ENCODE measurements at regions not wholly inside any gene's neighbourhood (a gene's known extent, or its start where the extent isn't known, plus 50 kb on each side); places are given as distances from the start of the nearest gene placed in this dataset.

GRCh38 chr7:24025765-24026164 lies 258.2 kb upstream of the NPY start:
- TF ChIP-seq POLR2A (IDR thresholded peaks at IDR 0.05), result no peak
- TF ChIP-seq CTCF (IDR thresholded peaks at IDR 0.05), result no peak
